ENCODE measurements at regions not wholly inside any gene's neighbourhood (a gene's known extent, or its start where the extent isn't known, plus 50 kb on each side); places are given as distances from the start of the nearest gene placed in this dataset.

GRCh38 chr21:27741736-27742135 is 774.8 kb upstream of the ADAMTS5 start:
- TF ChIP-seq CREB1 (IDR thresholded peaks at IDR 0.05; ENCODE audit: low read depth) (no peak), ZBTB7A (IDR thresholded peaks at IDR 0.05; ENCODE audit: low read depth) (no peak), MAX (IDR thresholded peaks at IDR 0.05) (no peak), EP300 (IDR thresholded peaks at IDR 0.05; ENCODE audit: borderline replicate concordance) (no peak), TEAD4 (IDR thresholded peaks at IDR 0.05) (no peak), EGR1 (IDR thresholded peaks at IDR 0.05) (no peak), TAF1 (IDR thresholded peaks at IDR 0.05; ENCODE audit: low read depth) (no peak), CEBPB (IDR thresholded peaks at IDR 0.05) (no peak), RAD21 (IDR thresholded peaks at IDR 0.05; ENCODE audit: low read depth) (no peak)

Measured in Ishikawa (cell line).